ENCODE measurements at regions not wholly inside any gene's neighbourhood (a gene's known extent, or its start where the extent isn't known, plus 50 kb on each side); places are given as distances from the start of the nearest gene placed in this dataset.
"Not testable (repeated sequence)": the region's sequence is repeated elsewhere in the genome, so short reads cannot be mapped to it uniquely, and the experiment has no call there.

DNA sequence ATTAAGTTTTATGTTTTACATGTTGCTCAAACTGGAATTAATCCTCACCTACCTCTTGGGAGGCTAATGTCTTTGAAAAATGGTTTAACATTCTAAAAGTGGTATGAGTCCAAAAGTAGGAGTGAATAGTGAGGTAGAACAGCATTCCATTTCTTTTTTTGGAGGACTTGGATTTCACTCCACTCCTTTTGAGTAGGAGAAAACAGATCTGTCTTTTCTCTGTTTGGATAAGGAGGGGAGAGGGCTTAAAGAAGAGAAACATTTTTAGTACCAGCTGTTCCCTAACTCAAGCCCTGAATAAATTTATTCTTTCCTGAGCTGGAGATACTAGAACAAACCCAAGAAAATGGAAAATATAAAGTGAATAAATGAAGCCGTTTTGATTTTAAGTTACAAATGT, 687.9 kb downstream of the MECOM start:
- DNase-seq = no peak

GRCh38 chr3:168974617-168975403, 688.7 kb downstream of the MECOM start:
- DNase-seq = no peak

DNA sequence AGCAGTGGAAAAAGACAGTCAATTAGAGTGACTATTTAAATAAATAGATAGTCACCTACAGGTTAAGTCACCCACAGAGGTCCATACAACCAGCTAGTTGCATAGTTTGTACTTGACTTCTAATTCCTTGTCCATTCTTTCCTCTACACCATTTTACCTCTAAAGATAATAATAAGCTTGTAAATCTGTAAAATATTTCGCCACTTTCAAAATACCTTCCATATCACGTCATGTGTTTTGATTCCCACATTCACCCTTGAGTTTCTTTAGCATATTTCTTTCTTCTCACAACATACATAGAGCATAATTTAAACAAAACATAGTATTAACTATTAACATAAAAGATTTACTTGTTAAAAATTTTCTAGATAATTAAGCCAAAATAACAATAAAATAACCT, 689.6 kb downstream of the MECOM start:
- no peak for DNase-seq

- DNase-seq = no peak
Observed at GRCh38 chr3:168973206-168973605, 690.3 kb downstream of the MECOM start.

DNA sequence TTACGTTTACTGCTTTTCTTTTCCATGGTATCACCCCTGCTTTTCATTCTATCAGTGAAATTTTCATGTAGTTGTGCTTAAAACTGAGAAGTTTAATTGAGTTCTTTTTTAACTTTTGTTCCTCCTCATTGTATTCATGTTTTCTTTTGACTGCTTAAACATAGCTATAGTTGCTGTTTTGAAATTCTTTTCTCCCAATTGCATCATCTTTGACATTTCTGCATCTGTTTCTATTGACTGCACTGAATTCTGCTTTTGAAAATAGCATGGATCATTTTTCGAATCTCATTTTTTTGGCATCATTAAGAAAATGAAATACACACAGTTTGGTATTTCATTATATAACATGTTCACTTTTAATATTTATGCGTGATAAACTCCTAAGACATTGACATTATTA, 694.9 kb downstream of the MECOM start:
- no peak for DNase-seq

- DNase-seq = no peak
Observed at GRCh38 chr3:168964736-168965135, 698.8 kb downstream of the MECOM start.

DNA sequence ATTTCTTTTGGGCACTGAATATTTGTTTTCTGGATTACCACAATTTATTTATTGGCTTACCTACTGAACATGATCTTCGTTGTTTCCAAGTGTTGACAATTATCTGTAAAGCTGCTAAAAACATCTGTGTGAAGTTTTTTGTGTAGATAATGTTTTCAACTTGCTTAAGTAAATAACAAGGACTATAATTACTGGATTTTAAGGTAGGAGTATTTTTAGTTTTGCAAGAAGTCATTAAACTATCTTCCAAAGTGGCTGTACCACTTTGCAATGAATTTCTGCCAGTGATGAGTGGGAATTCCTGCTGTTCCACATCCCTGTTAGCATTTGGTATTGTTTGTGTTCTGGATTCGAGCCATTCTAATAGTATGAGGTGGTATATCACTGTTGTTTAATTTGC, 702.2 kb downstream of the MECOM start:
- DNase-seq = no peak

DNA sequence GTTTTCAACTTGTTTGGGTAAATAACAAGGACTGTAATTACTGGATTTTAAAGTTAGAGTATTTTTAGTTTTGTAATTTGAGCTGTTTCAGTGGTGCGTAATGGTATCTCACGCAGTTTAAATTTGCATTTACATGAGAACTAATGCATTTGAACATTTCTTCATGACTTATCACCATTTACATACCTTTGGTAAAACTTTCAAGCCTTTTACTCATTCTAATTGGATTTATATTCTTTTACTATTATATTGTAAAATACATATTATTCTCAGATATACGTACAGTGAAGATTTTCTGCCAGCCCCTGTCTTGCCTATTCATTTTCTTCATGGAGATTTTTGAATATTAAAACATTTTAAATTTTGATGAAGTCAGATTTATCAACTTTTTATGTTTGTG, 703.8 kb downstream of the MECOM start:
- DNase-seq = no peak

DNA sequence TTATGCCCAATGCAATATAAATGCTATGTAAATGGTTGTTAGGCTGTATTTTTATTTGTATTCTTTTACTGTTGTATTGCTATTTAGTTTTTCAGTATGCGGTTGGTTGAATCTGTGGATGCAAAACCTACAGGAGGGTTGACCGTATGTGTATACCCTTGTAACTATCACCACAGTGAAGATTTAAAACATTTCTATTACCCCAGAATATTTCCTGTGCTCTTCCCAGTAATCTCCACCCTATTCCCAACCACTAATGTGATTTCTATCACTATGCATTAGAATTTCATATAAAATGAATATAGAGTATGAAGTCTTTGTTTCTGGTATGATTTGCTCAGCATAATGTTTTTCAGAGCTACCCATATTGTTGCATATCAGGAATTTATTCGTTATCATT, 705.0 kb downstream of the MECOM start:
- DNase-seq = no peak

- DNase-seq = no peak
Observed at GRCh38 chr3:168956076-168956475, 707.4 kb downstream of the MECOM start.

GRCh38 chr3:168952551-168952950, 711.0 kb downstream of the MECOM start:
- peak; percentile 65 for DNase-seq

DNA sequence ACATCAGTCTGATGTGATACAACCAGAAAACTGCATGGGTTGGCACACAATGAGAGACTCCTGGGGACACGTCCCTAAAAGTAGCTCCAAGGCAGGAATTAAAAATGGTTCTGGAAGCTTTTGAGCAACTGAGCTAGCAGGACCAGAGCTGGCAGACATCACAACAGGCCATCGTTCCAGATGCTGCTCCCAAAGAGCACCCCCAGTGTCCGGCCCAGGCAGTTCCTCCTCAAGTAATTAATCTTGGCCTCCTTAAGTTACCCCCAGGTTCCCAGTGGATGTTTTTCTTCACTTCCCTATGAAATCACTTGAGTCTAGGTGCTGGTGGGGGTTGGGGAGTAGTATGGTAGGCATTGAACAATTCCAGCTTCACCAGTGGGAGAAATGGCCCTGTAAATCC, 711.6 kb downstream of the MECOM start:
- peak; percentile 11 for DNase-seq

- no peak for DNase-seq
Observed at GRCh38 chr3:168951368-168951767, 712.1 kb downstream of the MECOM start.

DNA sequence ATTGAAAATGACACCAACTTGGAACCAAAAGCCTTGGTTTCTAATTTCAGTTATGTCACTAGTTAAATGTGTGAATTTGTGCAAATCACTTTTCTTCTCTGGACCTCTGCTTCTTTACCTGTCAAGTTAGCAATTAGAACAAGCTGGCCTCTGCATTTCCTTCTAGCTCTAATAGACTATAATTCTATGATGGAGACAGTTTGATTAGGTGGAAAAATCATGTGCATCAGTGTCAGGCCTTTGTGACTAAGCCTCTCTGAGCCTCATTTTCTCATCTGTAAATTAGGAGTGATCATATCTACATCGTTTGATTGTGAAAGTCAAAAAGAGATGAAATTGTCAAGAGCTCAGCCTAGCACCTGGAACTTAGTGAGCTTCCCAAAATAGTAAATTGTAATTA, 712.9 kb downstream of the MECOM start:
- no peak for DNase-seq

DNA sequence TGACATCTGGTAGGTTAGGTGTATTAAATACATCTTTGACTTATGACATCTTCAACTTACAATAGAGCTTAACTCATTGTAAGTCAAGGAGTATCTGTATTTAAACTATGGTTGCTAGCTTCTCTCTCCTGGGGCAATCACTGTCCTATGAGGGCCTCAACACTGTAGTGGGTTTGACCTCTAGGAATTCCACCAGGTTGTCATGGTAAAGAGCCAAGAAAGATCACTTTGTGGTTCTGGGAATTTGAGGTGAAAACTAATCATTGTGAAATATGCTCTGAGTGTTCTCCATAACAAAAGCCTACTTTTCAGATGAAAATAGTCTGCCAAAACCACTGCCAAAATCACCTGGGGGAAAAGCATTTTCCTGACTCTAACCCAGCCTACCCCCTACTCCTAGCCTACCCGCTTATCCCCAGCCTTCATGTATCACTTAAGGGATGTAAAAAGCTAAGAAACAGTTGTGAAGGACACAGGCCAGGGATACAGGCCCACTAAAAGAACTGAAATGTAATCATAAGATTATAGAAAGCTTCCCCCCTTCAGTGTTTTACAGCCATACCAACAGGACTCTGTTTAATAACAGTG, 723.8 kb downstream of the MECOM start:
- no peak for DNase-seq

GRCh38 chr3:168933614-168934013, 729.9 kb downstream of the MECOM start:
- no peak for DNase-seq

- not testable (repeated sequence) for DNase-seq
Observed at GRCh38 chr3:168929997-168930396, 733.5 kb downstream of the MECOM start.

GRCh38 chr3:168926426-168926825, 737.1 kb downstream of the MECOM start:
- no peak for DNase-seq

GRCh38 chr3:168925568-168925967, 737.9 kb downstream of the MECOM start:
- no peak for DNase-seq

GRCh38 chr3:168914662-168915061, 748.9 kb downstream of the MECOM start:
- DNase-seq = peak; percentile 39

DNA sequence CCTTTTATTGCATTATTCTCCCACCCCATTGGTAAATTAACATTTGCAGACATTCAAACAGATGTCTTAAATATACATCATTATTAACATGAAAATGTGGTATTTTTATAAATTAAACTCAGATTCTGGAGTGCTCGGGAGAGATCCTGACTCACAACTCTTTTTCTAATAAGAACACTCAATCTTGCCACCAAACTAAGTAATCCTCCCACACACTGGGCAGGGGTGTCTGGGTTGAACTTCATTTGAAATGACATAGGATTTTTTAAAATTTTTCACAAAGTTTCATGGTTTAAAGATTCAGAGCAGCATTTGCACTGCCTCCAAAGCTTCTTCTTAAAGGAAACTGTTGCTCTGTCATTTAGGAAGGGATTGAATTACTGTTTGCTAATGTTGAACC, 754.3 kb downstream of the MECOM start:
- DNase-seq = no peak

- DNase-seq = no peak
Observed at GRCh38 chr3:168895419-168895818, 768.1 kb downstream of the MECOM start.

DNA sequence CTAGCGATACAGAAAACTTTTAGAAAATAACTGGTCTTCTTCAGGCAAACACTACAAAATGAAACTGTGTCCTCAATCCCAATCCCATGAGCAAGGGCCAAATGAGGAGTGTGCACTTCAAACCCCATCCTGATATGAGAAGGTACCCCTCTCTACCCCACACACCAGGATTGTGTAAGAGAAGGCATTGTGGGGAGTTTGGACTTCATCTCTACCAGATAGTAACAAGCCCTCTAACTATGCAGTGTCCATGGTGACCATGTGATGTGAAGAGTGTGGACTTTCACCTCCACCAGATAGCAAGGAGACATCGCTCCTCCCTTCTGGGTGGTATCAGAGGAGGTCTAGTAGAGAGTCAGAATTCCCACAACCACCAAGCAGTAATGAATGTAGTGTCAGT, 769.3 kb downstream of the MECOM start:
- DNase-seq = no peak

- no peak for DNase-seq
Observed at GRCh38 chr3:168889666-168890065, 773.8 kb downstream of the MECOM start.

DNA sequence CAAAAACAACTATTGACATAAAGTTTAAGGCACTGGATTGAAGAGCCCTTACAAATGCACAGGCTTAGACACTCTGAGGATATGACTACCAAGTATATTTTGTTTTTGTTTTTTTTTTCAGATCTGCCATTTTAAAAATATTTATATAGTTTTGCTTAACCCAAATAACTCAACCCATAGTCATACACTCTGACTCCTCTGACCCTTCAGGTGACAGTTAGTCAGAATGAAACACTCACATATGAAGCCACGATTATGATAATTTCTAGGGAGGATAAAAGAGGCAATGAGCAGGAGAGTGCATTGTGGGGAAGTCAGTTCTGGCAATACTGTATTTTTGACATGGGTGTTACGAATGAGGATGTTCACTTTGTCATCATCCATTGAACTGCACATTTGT, 774.7 kb downstream of the MECOM start:
- DNase-seq = no peak
